CD4-positive, alpha-beta T cell treated with Interleukin-17A for 1 hour (primary cell): ENCODE measurements at regions not wholly inside any gene's neighbourhood (a gene's known extent, or its start where the extent isn't known, plus 50 kb on each side); places are given as distances from the start of the nearest gene placed in this dataset.
"Not testable (repeated sequence)": the region's sequence is repeated elsewhere in the genome, so short reads cannot be mapped to it uniquely, and the experiment has no call there.

Experiments
- DNase-seq: peaks from one replicate; pipeline ENCODE4 v3.0.0-alpha.2; 2020

GRCh38 chr13:34722922-34723321 is 219.1 kb upstream of the NBEA start:
- DNase-seq = no peak

GRCh38 chr13:34730961-34731360 is 211.1 kb upstream of the NBEA start:
- no peak for DNase-seq

GRCh38 chr13:34731486-34731885 is 210.6 kb upstream of the NBEA start:
- DNase-seq = no peak

GRCh38 chr13:34733721-34734120 is 208.3 kb upstream of the NBEA start:
- DNase-seq = no peak

- DNase-seq = no peak
Measured at GRCh38 chr13:34734932-34735331, 207.1 kb upstream of the NBEA start.

- no peak for DNase-seq
Measured at GRCh38 chr13:34738254-34738992, 203.6 kb upstream of the NBEA start.

GRCh38 chr13:34747056-34747455 is 195.0 kb upstream of the NBEA start:
- DNase-seq = not testable (repeated sequence)

GRCh38 chr13:34747507-34747906 is 194.6 kb upstream of the NBEA start:
- DNase-seq = no peak

- no peak for DNase-seq
Measured at GRCh38 chr13:34748073-34748472, 194.0 kb upstream of the NBEA start.

GRCh38 chr13:34748596-34748995 is 193.5 kb upstream of the NBEA start:
- DNase-seq = no peak

GRCh38 chr13:34749046-34749445 is 193.0 kb upstream of the NBEA start:
- DNase-seq = no peak

- DNase-seq = no peak
Measured at GRCh38 chr13:34750078-34750931, 191.8 kb upstream of the NBEA start.

- no peak for DNase-seq
Measured at GRCh38 chr13:34751044-34751443, 191.0 kb upstream of the NBEA start.

- DNase-seq = no peak
Measured at GRCh38 chr13:34751492-34751891, 190.6 kb upstream of the NBEA start.

GRCh38 chr13:34752283-34752960 is 189.6 kb upstream of the NBEA start:
- no peak for DNase-seq

GRCh38 chr13:34756136-34756535 is 185.9 kb upstream of the NBEA start:
- no peak for DNase-seq

- no peak for DNase-seq
Measured at GRCh38 chr13:34756572-34756971, 185.5 kb upstream of the NBEA start.

- no peak for DNase-seq
Measured at GRCh38 chr13:34757441-34757840, 184.6 kb upstream of the NBEA start.

- no peak for DNase-seq
Measured at GRCh38 chr13:34758628-34759027, 183.4 kb upstream of the NBEA start.

- no peak for DNase-seq
Measured at GRCh38 chr13:34762312-34762711, 179.8 kb upstream of the NBEA start.

- DNase-seq = no peak
Measured at GRCh38 chr13:34764246-34764645, 177.8 kb upstream of the NBEA start.

GRCh38 chr13:34765446-34766180 is 176.5 kb upstream of the NBEA start:
- DNase-seq = no peak

GRCh38 chr13:34767778-34768177 is 174.3 kb upstream of the NBEA start:
- no peak for DNase-seq
